ENCODE measurements at regions not wholly inside any gene's neighbourhood (a gene's known extent, or its start where the extent isn't known, plus 50 kb on each side); places are given as distances from the start of the nearest gene placed in this dataset.
"Not testable (repeated sequence)": the region's sequence is repeated elsewhere in the genome, so short reads cannot be mapped to it uniquely, and the experiment has no call there.

- TF ChIP-seq CTCF (IDR thresholded peaks at IDR 0.05 in 2 of 3, conservative IDR thresholded peaks at IDR 0.05 in 1 of 3; ENCODE audit: control insufficient read depth in 2 of 3, extremely low read depth in 1 of 3, insufficient read depth in 1 of 3, low read depth in 3 of 3, low read length in 3 of 3); NKRF (conservative IDR thresholded peaks at IDR 0.05): not testable (repeated sequence)
These were observed 183.3 kb upstream of the PRKX start for GRCh38 chrX:3896755-3897154.

All from GM12878 (cell line).